Breast epithelium (tissue), 4 donors: ENCODE measurements at regions not wholly inside any gene's neighbourhood (a gene's known extent, or its start where the extent isn't known, plus 50 kb on each side); places are given as distances from the start of the nearest gene placed in this dataset.
"Not testable (repeated sequence)": the region's sequence is repeated elsewhere in the genome, so short reads cannot be mapped to it uniquely, and the experiment has no call there.

Source experiments
- DNase-seq, 2 donors: peaks; one replicate each; pipeline ENCODE4 v3.0.0-alpha.2; 2019; ENCODE audit warnings: low spot score in 2 of 2
- H3K27ac ChIP-seq, 2 donors: fragments of 200-600 bp; sonication (generic) in 1 of 2; one replicate each; pipeline ENCODE4 v1.5.1; 2016 to 2019; ENCODE audit warnings: mild to moderate bottlenecking in 1 of 2
- H3K27me3 ChIP-seq, 2 donors: fragments of 200-600 bp; sonication (generic) in 1 of 2; one replicate each; pipeline versions ENCODE4 v1.5.1 to v1.6.0; 2017 to 2019; ENCODE audit warnings: control low read depth in 1 of 2, mild to moderate bottlenecking in 1 of 2
- H3K36me3 ChIP-seq: fragments of 200-600 bp; one replicate; pipeline ENCODE4 v1.5.1; 2019
- H3K4me1 ChIP-seq, 2 donors: fragments of 200-600 bp; sonication (generic); one replicate each; pipeline ENCODE4 v1.5.1; 2016 to 2019; ENCODE audit warnings: control low read depth in 1 of 2
- H3K4me3 ChIP-seq, 3 donors: fragments of 200-600 bp; sonication (generic); 1 replicate in 2 of 3; 2 replicates in 1 of 3; pipeline ENCODE4 v1.5.1; 2016 to 2019; ENCODE audit warnings: mild to moderate bottlenecking in 3 of 3, moderate library complexity in 2 of 3
- H3K9me3 ChIP-seq, 2 donors: fragments of 200-600 bp; sonication (generic) in 1 of 2; one replicate each; pipeline ENCODE4 v1.5.1; 2016 to 2019; ENCODE audit warnings: control low read depth in 1 of 2
- CTCF ChIP-seq, 3 donors: fragments of 450-650 bp; IDR thresholded peaks; one replicate each; pipeline ENCODE4 v1.5.1; 2016 to 2017; ENCODE audit warnings: antibody characterized with exemption in 3 of 3, mild to moderate bottlenecking in 3 of 3, moderate library complexity in 3 of 3
- POLR2A ChIP-seq: fragments of 450-650 bp; IDR thresholded peaks from one replicate; pipeline ENCODE4 v1.6.1; 2016; ENCODE audit warnings: antibody characterized with exemption, mild to moderate bottlenecking, moderate library complexity
- POLR2AphosphoS5 ChIP-seq, 3 donors: sonication (generic); formaldehyde crosslinking; IDR thresholded peaks; one replicate each; pipeline ENCODE4 v1.6.1; 2017; ENCODE audit warnings: antibody characterized with exemption in 3 of 3
- intact Hi-C: fragments of 100-400 bp; cut with DNase I; formaldehyde crosslinking; loops from one replicate; pipeline ENCODE4 v1.15.1; 2023; ENCODE audit warnings: low total_unique reads

GRCh38 chr14:34277191-34277590 is 184.8 kb downstream of the SPTSSA start:
- H3K4me1 ChIP-seq, result no peaks in the 10 kb centered on the region
- TF ChIP-seq CTCF (IDR thresholded peaks at IDR 0.05) (no peak), POLR2A (no peak), POLR2AphosphoS5 (IDR thresholded peaks at IDR 0.05) (no peak)
- intact Hi-C loops, result no loop called here

GRCh38 chr14:34275530-34275929 is 186.5 kb downstream of the SPTSSA start:
- Histone ChIP-seq H3K4me3 (no peak overlapping the region), H3K36me3 (no peaks in the 10 kb centered on the region), H3K27me3 (no peaks in the 10 kb centered on the region), H3K4me1 (no peaks in the 10 kb centered on the region), H3K9me3 (no peaks in the 10 kb centered on the region), H3K27ac (no peak overlapping the region)
- intact Hi-C loops, result no loop called here
- no peak for TF ChIP-seq POLR2AphosphoS5 (IDR thresholded peaks at IDR 0.05)
- no peak for TF ChIP-seq POLR2A
- no peak for TF ChIP-seq CTCF (IDR thresholded peaks at IDR 0.05)
- DNase-seq, result no peak

More at GRCh38 chr14:34277191-34277590, 184.8 kb downstream of the SPTSSA start:
- no peak for DNase-seq
- Histone ChIP-seq H3K36me3 (no peaks in the 10 kb centered on the region), H3K4me3 (no peak overlapping the region), H3K27ac (no peak overlapping the region), H3K9me3 (no peaks in the 10 kb centered on the region), H3K27me3 (no peaks in the 10 kb centered on the region)

GRCh38 chr14:34275078-34275477 is 187.0 kb downstream of the SPTSSA start:
- no peak overlapping the region for H3K27ac ChIP-seq
- H3K36me3 ChIP-seq, result no peaks in the 10 kb centered on the region

GRCh38 chr14:34273716-34274115 is 188.3 kb downstream of the SPTSSA start:
- H3K9me3 ChIP-seq, H3K27ac ChIP-seq, H3K4me3 ChIP-seq, H3K27me3 ChIP-seq, intact Hi-C loops, H3K4me1 ChIP-seq, DNase-seq, H3K36me3 ChIP-seq: not testable (repeated sequence)

More at GRCh38 chr14:34275078-34275477, 187.0 kb downstream of the SPTSSA start:
- Histone ChIP-seq H3K4me3 (no peak overlapping the region), H3K9me3 (no peaks in the 10 kb centered on the region), H3K27me3 (no peaks in the 10 kb centered on the region), H3K4me1 (no peaks in the 10 kb centered on the region)
- intact Hi-C loops, result no loop called here
- TF ChIP-seq POLR2AphosphoS5 (IDR thresholded peaks at IDR 0.05) (no peak), POLR2A (no peak), CTCF (IDR thresholded peaks at IDR 0.05) (no peak)
- no peak for DNase-seq

- no peak for DNase-seq
- Histone ChIP-seq H3K36me3 (no peaks in the 10 kb centered on the region), H3K27ac (no peak overlapping the region), H3K4me1 (no peaks in the 10 kb centered on the region), H3K4me3 (no peak overlapping the region), H3K9me3 (no peaks in the 10 kb centered on the region), H3K27me3 (no peaks in the 10 kb centered on the region)
- TF ChIP-seq POLR2A (no peak), POLR2AphosphoS5 (IDR thresholded peaks at IDR 0.05) (no peak), CTCF (IDR thresholded peaks at IDR 0.05) (no peak)
- intact Hi-C loops, result no loop called here
Observed at GRCh38 chr14:34270361-34270760, 191.7 kb downstream of the SPTSSA start.

- H3K27ac ChIP-seq, result no peak overlapping the region
- no peak for TF ChIP-seq POLR2AphosphoS5 (IDR thresholded peaks at IDR 0.05)
- TF ChIP-seq POLR2A, result no peak
- no peaks in the 10 kb centered on the region for H3K27me3 ChIP-seq
- DNase-seq, result no peak
- no peaks in the 10 kb centered on the region for H3K36me3 ChIP-seq
- no peaks in the 10 kb centered on the region for H3K9me3 ChIP-seq
- no peak overlapping the region for H3K4me3 ChIP-seq
- intact Hi-C loops, result no loop called here
- H3K4me1 ChIP-seq, result no peaks in the 10 kb centered on the region
Observed at GRCh38 chr14:34266344-34266743, 195.7 kb downstream of the SPTSSA start.
